ENCODE measurements at regions not wholly inside any gene's neighbourhood (a gene's known extent, or its start where the extent isn't known, plus 50 kb on each side); places are given as distances from the start of the nearest gene placed in this dataset.
"Not testable (repeated sequence)": the region's sequence is repeated elsewhere in the genome, so short reads cannot be mapped to it uniquely, and the experiment has no call there.

- no peak overlapping the region for H3K4me3 ChIP-seq
- H3K27ac ChIP-seq = no peak overlapping the region
- no peak for DNase-seq (ENCODE audit: low spot score)
- TF ChIP-seq, protein P1, sequence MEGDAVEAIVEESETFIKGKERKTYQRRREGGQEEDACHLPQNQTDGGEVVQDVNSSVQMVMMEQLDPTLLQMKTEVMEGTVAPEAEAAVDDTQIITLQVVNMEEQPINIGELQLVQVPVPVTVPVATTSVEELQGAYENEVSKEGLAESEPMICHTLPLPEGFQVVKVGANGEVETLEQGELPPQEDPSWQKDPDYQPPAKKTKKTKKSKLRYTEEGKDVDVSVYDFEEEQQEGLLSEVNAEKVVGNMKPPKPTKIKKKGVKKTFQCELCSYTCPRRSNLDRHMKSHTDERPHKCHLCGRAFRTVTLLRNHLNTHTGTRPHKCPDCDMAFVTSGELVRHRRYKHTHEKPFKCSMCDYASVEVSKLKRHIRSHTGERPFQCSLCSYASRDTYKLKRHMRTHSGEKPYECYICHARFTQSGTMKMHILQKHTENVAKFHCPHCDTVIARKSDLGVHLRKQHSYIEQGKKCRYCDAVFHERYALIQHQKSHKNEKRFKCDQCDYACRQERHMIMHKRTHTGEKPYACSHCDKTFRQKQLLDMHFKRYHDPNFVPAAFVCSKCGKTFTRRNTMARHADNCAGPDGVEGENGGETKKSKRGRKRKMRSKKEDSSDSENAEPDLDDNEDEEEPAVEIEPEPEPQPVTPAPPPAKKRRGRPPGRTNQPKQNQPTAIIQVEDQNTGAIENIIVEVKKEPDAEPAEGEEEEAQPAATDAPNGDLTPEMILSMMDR (IDR thresholded peaks at IDR 0.05) = no peak
Observed at GRCh38 chr20:48401359-48401758, 426.4 kb downstream of the PREX1 start.

GRCh38 chr20:48400009-48400408, 427.8 kb downstream of the PREX1 start:
- Histone ChIP-seq H3K4me3 (no peak overlapping the region), H3K27ac (no peak overlapping the region)
- no peak for DNase-seq (ENCODE audit: low spot score)
- TF ChIP-seq, protein P1 (IDR thresholded peaks at IDR 0.05) = no peak

GRCh38 chr20:48398506-48399449, 429.0 kb downstream of the PREX1 start:
- DNase-seq (ENCODE audit: low spot score) = no peak
- H3K27ac ChIP-seq = no peak overlapping the region
- TF ChIP-seq, protein P1 (IDR thresholded peaks at IDR 0.05) = no peak
- H3K4me3 ChIP-seq = no peak overlapping the region

GRCh38 chr20:48396981-48397861, 430.6 kb downstream of the PREX1 start:
- not testable (repeated sequence) for H3K4me3 ChIP-seq; DNase-seq (ENCODE audit: low spot score); H3K27ac ChIP-seq

- Histone ChIP-seq H3K4me3 (no peak overlapping the region), H3K27ac (no peak overlapping the region)
- no peak for DNase-seq (ENCODE audit: low spot score)
- TF ChIP-seq, protein P1 (IDR thresholded peaks at IDR 0.05) = no peak
Observed at GRCh38 chr20:48395816-48396546, 431.8 kb downstream of the PREX1 start.

GRCh38 chr20:48394415-48395081, 433.3 kb downstream of the PREX1 start:
- no peak for DNase-seq (ENCODE audit: low spot score)
- TF ChIP-seq, protein P1 (IDR thresholded peaks at IDR 0.05) = no peak
- no peak overlapping the region for H3K27ac ChIP-seq
- H3K4me3 ChIP-seq = no peak overlapping the region
